Trophoblast cell (in vitro differentiated cells and primary cell): ENCODE measurements at regions not wholly inside any gene's neighbourhood (a gene's known extent, or its start where the extent isn't known, plus 50 kb on each side); places are given as distances from the start of the nearest gene placed in this dataset.

Experiments
- DNase-seq, 2 donors: peaks; one replicate each; pipeline ENCODE4 v3.0.0-alpha.2; 2016
- H2AFZ ChIP-seq: 2 replicates; pipeline ENCODE4 v1.6.1; 2013; ENCODE audit warnings: low read length, moderate library complexity, mild to moderate bottlenecking; ENCODE audit not compliant: insufficient read depth, poor library complexity
- H2AK5ac ChIP-seq: 2 replicates; pipeline ENCODE4 v1.6.1; 2013; ENCODE audit warnings: mild to moderate bottlenecking, low read length
- H2BK120ac ChIP-seq: 2 replicates; pipeline ENCODE4 v1.6.1; 2013; ENCODE audit warnings: low read length, mild to moderate bottlenecking, moderate library complexity; ENCODE audit not compliant: insufficient read depth, poor library complexity
- H2BK12ac ChIP-seq: 2 replicates; pipeline ENCODE4 v1.6.1; 2013; ENCODE audit warnings: mild to moderate bottlenecking, low read length, moderate library complexity
- H2BK5ac ChIP-seq: 2 replicates; pipeline ENCODE4 v1.6.1; 2013; ENCODE audit warnings: low read length, low read depth, moderate library complexity, mild to moderate bottlenecking; ENCODE audit not compliant: poor library complexity
- H3K14ac ChIP-seq: 2 replicates; pipeline ENCODE4 v1.6.1; 2013; ENCODE audit warnings: mild to moderate bottlenecking, low read length
- H3K18ac ChIP-seq: 2 replicates; pipeline ENCODE4 v1.6.1; 2013; ENCODE audit warnings: mild to moderate bottlenecking, low read length
- H3K23ac ChIP-seq: 2 replicates; pipeline ENCODE4 v1.6.1; 2013; ENCODE audit warnings: low read length
- H3K27ac ChIP-seq: 2 replicates; pipeline ENCODE4 v1.5.1; 2013; ENCODE audit warnings: low read depth, mild to moderate bottlenecking, inconsistent platforms, low read length, moderate library complexity
- H3K27me3 ChIP-seq: 2 replicates; pipeline ENCODE4 v1.6.1; 2013; ENCODE audit warnings: inconsistent platforms, mild to moderate bottlenecking, low read length, moderate library complexity; ENCODE audit not compliant: insufficient read depth
- H3K36me3 ChIP-seq, 2 experiments: 1 replicate in 1 of 2; 2 replicates in 1 of 2; pipeline ENCODE4 v1.6.1; 2013; ENCODE audit warnings: low read length in 2 of 2, mild to moderate bottlenecking in 2 of 2, moderate library complexity in 1 of 2; ENCODE audit not compliant: insufficient read depth in 2 of 2, control insufficient read depth in 1 of 2
- H3K4ac ChIP-seq: 2 replicates; pipeline ENCODE4 v1.6.1; 2013; ENCODE audit warnings: low read depth, mild to moderate bottlenecking, low read length, moderate library complexity
- H3K4me1 ChIP-seq, 2 experiments: 1 replicate in 1 of 2; 2 replicates in 1 of 2; pipeline ENCODE4 v1.6.1; 2013; ENCODE audit warnings: low read length in 2 of 2, mild to moderate bottlenecking in 2 of 2, moderate library complexity in 1 of 2; ENCODE audit not compliant: insufficient read depth in 2 of 2, control insufficient read depth in 1 of 2
- H3K4me2 ChIP-seq: 2 replicates; pipeline ENCODE4 v1.6.1; 2013; ENCODE audit warnings: inconsistent platforms, mild to moderate bottlenecking, low read length, moderate library complexity
- H3K4me3 ChIP-seq: 2 replicates; pipeline ENCODE4 v1.5.1; 2013; ENCODE audit warnings: mild to moderate bottlenecking, low read depth, low read length, inconsistent platforms
- H3K79me1 ChIP-seq: one replicate; pipeline ENCODE4 v1.6.1; 2013; ENCODE audit warnings: low read length
- H3K79me2 ChIP-seq: 2 replicates; pipeline ENCODE4 v1.6.1; 2013; ENCODE audit warnings: low read length, mild to moderate bottlenecking; ENCODE audit not compliant: control insufficient read depth, insufficient read depth, poor library complexity
- H3K9ac ChIP-seq: 2 replicates; pipeline ENCODE4 v1.6.1; 2013; ENCODE audit warnings: mild to moderate bottlenecking, low read length
- H3K9me3 ChIP-seq: 2 replicates; pipeline ENCODE4 v1.6.1; 2013; ENCODE audit warnings: low read depth, mild to moderate bottlenecking, control low read depth, inconsistent platforms, low read length; ENCODE audit not compliant: insufficient read depth
- H4K12ac ChIP-seq: 2 replicates; pipeline ENCODE4 v1.6.1; 2013; ENCODE audit warnings: low read depth, mild to moderate bottlenecking, low read length, moderate library complexity
- H4K8ac ChIP-seq: 2 replicates; pipeline ENCODE4 v1.6.1; 2013; ENCODE audit warnings: low read depth, mild to moderate bottlenecking, low read length, moderate library complexity
- H4K91ac ChIP-seq: one replicate; pipeline ENCODE4 v1.6.1; 2013; ENCODE audit warnings: low read depth, mild to moderate bottlenecking, low read length, moderate library complexity
- WGBS: extraction: QIAGEN DNeasy Blood & Tissue Kit; methylation state at CpG from one replicate; pipeline ENCODE4 v1.1.7; 2013; ENCODE audit warnings: missing lambda C conversion rate; ENCODE audit not compliant: insufficient read length, insufficient coverage; ENCODE audit errors: extremely low coverage; 5-methylcytosine and 5-hydroxymethylcytosine counted together

GRCh38 chr4:23312686-23313085 lies 577.2 kb downstream of the PPARGC1A start:
- H4K12ac ChIP-seq: no peak overlapping the region
- H3K4ac ChIP-seq: no peak overlapping the region
- H3K9ac ChIP-seq: no peak overlapping the region
- H4K91ac ChIP-seq: no peak overlapping the region
- no peak overlapping the region for H3K23ac ChIP-seq
- no peak overlapping the region for H3K18ac ChIP-seq
- no peaks in the 10 kb centered on the region for H3K9me3 ChIP-seq
- H2AFZ ChIP-seq: no peak overlapping the region
- no peaks in the 10 kb centered on the region for H3K27me3 ChIP-seq
- DNase-seq: no peak
- no peak overlapping the region for H4K8ac ChIP-seq
- no peak overlapping the region for H3K14ac ChIP-seq
- no peak overlapping the region for H2AK5ac ChIP-seq
- H3K79me1 ChIP-seq: no peaks in the 10 kb centered on the region
- H2BK5ac ChIP-seq: no peak overlapping the region
- no peak overlapping the region for H3K27ac ChIP-seq
- H3K4me1 ChIP-seq: no peaks in the 10 kb centered on the region
- H3K79me2 ChIP-seq: no peaks in the 10 kb centered on the region
- no peak overlapping the region for H3K4me3 ChIP-seq
- no peak overlapping the region for H2BK12ac ChIP-seq
- no peaks in the 10 kb centered on the region for H3K36me3 ChIP-seq
- no peak overlapping the region for H3K4me2 ChIP-seq
- H2BK120ac ChIP-seq: no peak overlapping the region

DNA sequence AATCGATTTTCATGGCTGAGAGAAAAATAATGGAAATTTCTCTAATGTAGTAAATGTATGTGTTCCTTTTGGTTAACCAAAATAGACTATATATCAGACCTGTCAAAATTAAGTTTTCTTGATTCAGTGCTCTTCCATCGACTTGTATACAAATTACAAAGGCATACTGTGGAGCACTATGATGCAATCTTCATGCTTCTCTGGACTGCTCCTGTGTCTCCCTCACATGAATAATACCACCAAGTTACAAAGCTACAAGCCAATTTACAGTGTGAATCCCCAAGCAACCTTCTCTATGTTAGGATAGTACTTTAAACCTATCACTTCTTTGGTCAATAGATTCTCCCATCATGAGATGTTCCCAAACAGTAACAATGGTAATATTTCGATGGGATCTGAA lies 577.9 kb downstream of the PPARGC1A start:
- H3K79me2 ChIP-seq: no peaks in the 10 kb centered on the region
- H3K18ac ChIP-seq: no peak overlapping the region
- no peak overlapping the region for H4K12ac ChIP-seq
- H3K14ac ChIP-seq: no peak overlapping the region
- H3K79me1 ChIP-seq: no peaks in the 10 kb centered on the region
- H3K4me3 ChIP-seq: no peak overlapping the region
- H3K4me1 ChIP-seq: no peaks in the 10 kb centered on the region
- H2AK5ac ChIP-seq: no peak overlapping the region
- H3K27me3 ChIP-seq: no peaks in the 10 kb centered on the region
- no peak overlapping the region for H3K27ac ChIP-seq
- H2BK12ac ChIP-seq: no peak overlapping the region
- WGBS: no CpG with 5 or more reads among the region's 3 CpGs
- H3K9me3 ChIP-seq: no peaks in the 10 kb centered on the region
- no peak overlapping the region for H2AFZ ChIP-seq
- no peak overlapping the region for H3K4me2 ChIP-seq
- DNase-seq: no peak
- H4K91ac ChIP-seq: no peak overlapping the region
- no peak overlapping the region for H2BK5ac ChIP-seq
- H3K36me3 ChIP-seq: no peaks in the 10 kb centered on the region
- H3K9ac ChIP-seq: no peak overlapping the region
- no peak overlapping the region for H3K23ac ChIP-seq
- no peak overlapping the region for H3K4ac ChIP-seq
- no peak overlapping the region for H4K8ac ChIP-seq
- H2BK120ac ChIP-seq: no peak overlapping the region

GRCh38 chr4:23305026-23305425 lies 584.8 kb downstream of the PPARGC1A start:
- Histone ChIP-seq H4K12ac (no peak overlapping the region), H2BK120ac (no peak overlapping the region), H3K27me3 (no peaks in the 10 kb centered on the region), H3K23ac (no peak overlapping the region), H3K27ac (no peak overlapping the region), H3K4ac (no peak overlapping the region), H2AFZ (no peak overlapping the region), H3K79me2 (no peaks in the 10 kb centered on the region), H3K79me1 (no peaks in the 10 kb centered on the region), H3K18ac (no peak overlapping the region), H4K91ac (no peak overlapping the region), H2BK5ac (no peak overlapping the region), H3K4me3 (no peak overlapping the region), H3K36me3 (no peaks in the 10 kb centered on the region), H3K14ac (no peak overlapping the region), H4K8ac (no peak overlapping the region), H2AK5ac (no peak overlapping the region), H3K4me1 (no peaks in the 10 kb centered on the region), H3K9ac (no peak overlapping the region), H2BK12ac (no peak overlapping the region), H3K4me2 (no peak overlapping the region), H3K9me3 (no peaks in the 10 kb centered on the region)
- WGBS: no CpG with 5 or more reads among the region's 1 CpG
- DNase-seq: no peak

GRCh38 chr4:23298371-23298770 lies 591.5 kb downstream of the PPARGC1A start:
- H3K4me3 ChIP-seq: no peak overlapping the region
- H3K9me3 ChIP-seq: no peaks in the 10 kb centered on the region
- DNase-seq: no peak
- H3K9ac ChIP-seq: no peak overlapping the region
- H4K91ac ChIP-seq: no peak overlapping the region
- H3K79me2 ChIP-seq: no peaks in the 10 kb centered on the region
- H3K23ac ChIP-seq: no peak overlapping the region
- no peak overlapping the region for H4K12ac ChIP-seq
- no peak overlapping the region for H2AK5ac ChIP-seq
- H3K14ac ChIP-seq: no peak overlapping the region
- H3K27ac ChIP-seq: no peak overlapping the region
- no peaks in the 10 kb centered on the region for H3K79me1 ChIP-seq
- no peak overlapping the region for H2BK120ac ChIP-seq
- no peaks in the 10 kb centered on the region for H3K36me3 ChIP-seq
- WGBS: no CpG with 5 or more reads among the region's 1 CpG
- H2BK5ac ChIP-seq: no peak overlapping the region
- no peak overlapping the region for H2AFZ ChIP-seq
- no peak overlapping the region for H3K18ac ChIP-seq
- H3K27me3 ChIP-seq: no peaks in the 10 kb centered on the region
- no peak overlapping the region for H3K4ac ChIP-seq
- H3K4me2 ChIP-seq: no peak overlapping the region
- no peak overlapping the region for H2BK12ac ChIP-seq
- no peaks in the 10 kb centered on the region for H3K4me1 ChIP-seq
- no peak overlapping the region for H4K8ac ChIP-seq
